Sigmoid colon (tissue), 3 donors: ENCODE measurements at regions not wholly inside any gene's neighbourhood (a gene's known extent, or its start where the extent isn't known, plus 50 kb on each side); places are given as distances from the start of the nearest gene placed in this dataset.

Experiments used
- POLR2A ChIP-seq, 2 donors: fragments of 450-650 bp; IDR thresholded peaks; one replicate each; pipeline ENCODE4 v1.6.1; 2016; ENCODE audit warnings: antibody characterized with exemption in 2 of 2, mild to moderate bottlenecking in 2 of 2, moderate library complexity in 2 of 2
- TF ChIP-seq, protein P1 (sequence below), 4 experiments: fragments of 450-650 bp in 3 of 4; fragments of 200-600 bp in 1 of 4; IDR thresholded peaks; one replicate each; pipeline ENCODE4 v1.5.1; 2016 to 2019; ENCODE audit warnings: antibody characterized with exemption in 4 of 4, mild to moderate bottlenecking in 3 of 4, moderate library complexity in 2 of 4

DNA sequence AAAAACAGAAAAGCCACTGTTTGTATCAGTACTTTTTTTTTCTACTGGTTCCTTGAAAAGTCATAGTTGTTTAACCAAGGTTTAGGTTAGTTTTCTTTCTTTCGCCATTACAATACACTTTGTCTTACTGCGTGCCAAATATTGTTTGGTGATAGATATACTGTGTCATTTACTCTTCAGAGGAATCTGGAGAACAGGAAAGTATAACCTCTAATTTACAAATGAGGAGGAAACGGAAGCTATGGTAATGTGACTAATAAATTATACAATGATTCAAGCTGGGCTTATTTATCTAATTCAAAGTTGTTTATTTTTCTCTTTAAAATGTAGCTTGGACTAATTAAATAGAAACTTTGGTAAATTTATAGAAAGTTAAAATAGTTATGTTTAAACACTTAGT is 96.2 kb upstream of the ROBO2 start:
- TF ChIP-seq, protein P1, sequence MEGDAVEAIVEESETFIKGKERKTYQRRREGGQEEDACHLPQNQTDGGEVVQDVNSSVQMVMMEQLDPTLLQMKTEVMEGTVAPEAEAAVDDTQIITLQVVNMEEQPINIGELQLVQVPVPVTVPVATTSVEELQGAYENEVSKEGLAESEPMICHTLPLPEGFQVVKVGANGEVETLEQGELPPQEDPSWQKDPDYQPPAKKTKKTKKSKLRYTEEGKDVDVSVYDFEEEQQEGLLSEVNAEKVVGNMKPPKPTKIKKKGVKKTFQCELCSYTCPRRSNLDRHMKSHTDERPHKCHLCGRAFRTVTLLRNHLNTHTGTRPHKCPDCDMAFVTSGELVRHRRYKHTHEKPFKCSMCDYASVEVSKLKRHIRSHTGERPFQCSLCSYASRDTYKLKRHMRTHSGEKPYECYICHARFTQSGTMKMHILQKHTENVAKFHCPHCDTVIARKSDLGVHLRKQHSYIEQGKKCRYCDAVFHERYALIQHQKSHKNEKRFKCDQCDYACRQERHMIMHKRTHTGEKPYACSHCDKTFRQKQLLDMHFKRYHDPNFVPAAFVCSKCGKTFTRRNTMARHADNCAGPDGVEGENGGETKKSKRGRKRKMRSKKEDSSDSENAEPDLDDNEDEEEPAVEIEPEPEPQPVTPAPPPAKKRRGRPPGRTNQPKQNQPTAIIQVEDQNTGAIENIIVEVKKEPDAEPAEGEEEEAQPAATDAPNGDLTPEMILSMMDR (IDR thresholded peaks at IDR 0.05): no peak
- no peak for TF ChIP-seq POLR2A (IDR thresholded peaks at IDR 0.05)
